ENCODE measurements at regions not wholly inside any gene's neighbourhood (a gene's known extent, or its start where the extent isn't known, plus 50 kb on each side); places are given as distances from the start of the nearest gene placed in this dataset.

DNA sequence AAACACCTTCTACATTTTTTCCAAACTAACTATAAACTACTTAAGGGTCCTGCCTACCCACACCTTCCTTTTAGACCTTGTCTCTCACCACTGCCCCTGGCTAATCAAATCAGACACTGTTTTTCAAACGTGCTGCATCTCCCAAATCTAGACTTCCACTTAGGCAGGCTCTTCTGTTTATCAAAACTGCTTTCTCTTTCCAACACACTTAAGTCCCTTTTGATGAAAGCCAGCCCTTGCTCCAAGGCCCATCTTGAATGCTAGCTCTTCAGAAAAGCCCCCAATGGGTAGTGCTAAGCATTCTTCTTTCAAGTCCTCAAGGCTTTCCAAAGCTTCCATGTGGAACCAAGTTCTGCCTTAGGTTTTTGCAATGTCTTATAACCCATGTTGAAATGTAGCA lies 888.3 kb downstream of the TUSC7 start:
- TF ChIP-seq, protein P1, sequence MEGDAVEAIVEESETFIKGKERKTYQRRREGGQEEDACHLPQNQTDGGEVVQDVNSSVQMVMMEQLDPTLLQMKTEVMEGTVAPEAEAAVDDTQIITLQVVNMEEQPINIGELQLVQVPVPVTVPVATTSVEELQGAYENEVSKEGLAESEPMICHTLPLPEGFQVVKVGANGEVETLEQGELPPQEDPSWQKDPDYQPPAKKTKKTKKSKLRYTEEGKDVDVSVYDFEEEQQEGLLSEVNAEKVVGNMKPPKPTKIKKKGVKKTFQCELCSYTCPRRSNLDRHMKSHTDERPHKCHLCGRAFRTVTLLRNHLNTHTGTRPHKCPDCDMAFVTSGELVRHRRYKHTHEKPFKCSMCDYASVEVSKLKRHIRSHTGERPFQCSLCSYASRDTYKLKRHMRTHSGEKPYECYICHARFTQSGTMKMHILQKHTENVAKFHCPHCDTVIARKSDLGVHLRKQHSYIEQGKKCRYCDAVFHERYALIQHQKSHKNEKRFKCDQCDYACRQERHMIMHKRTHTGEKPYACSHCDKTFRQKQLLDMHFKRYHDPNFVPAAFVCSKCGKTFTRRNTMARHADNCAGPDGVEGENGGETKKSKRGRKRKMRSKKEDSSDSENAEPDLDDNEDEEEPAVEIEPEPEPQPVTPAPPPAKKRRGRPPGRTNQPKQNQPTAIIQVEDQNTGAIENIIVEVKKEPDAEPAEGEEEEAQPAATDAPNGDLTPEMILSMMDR (IDR thresholded peaks at IDR 0.05), result no peak
- no peak for TF ChIP-seq POLR2A (IDR thresholded peaks at IDR 0.05)

Measured in adrenal gland (tissue), 5 donors.